GM12874 (cell line): ENCODE measurements at regions not wholly inside any gene's neighbourhood (a gene's known extent, or its start where the extent isn't known, plus 50 kb on each side); places are given as distances from the start of the nearest gene placed in this dataset.

Experiments
- CTCF ChIP-seq: IDR thresholded peaks from 2 replicates; pipeline ENCODE4 v1.5.1; 2011; ENCODE audit warnings: low read depth, mild to moderate bottlenecking, control low read depth, low read length, moderate library complexity; ENCODE audit not compliant: insufficient read depth

DNA sequence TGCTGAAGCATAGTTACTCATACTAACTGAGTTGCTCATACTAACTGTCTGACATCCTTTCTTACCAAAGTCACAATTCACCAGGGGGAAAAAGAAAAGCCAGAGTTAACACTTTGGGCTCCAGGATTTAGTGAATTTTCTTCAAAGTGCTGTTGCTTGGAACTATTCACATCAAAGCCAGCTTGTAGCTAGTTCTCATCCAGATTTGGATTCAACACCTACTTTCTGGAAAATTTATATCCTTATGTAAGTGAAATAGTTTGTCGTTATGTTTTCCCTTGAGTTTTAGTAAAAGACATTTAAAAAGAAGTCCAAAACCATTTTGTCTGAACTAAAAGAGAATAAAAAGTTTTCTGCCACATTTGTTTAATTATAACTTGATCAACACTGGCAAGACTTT lies 264.6 kb downstream of the BRINP2 start:
- TF ChIP-seq CTCF, result no peak

DNA sequence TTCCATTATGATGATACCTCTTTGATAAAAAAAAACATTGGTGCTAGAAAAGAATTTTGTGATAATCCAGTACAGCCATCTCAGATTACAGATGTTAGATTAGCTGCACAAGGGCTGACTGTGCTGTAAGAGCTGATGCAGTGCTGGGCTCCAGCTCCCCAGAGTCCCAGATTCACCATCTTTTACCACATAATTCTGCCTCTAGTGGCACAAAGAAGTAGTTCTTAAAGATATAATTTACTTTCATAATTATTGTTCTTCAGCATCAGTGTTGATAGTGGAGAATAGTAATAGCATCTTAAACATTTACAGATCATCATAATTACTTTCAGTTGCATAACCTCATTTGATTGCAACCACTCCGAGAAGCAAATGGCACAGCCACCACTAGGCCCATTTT lies 262.1 kb downstream of the BRINP2 start:
- peak; percentile 29; the same call in 1 of the 2 replicates for TF ChIP-seq CTCF

DNA sequence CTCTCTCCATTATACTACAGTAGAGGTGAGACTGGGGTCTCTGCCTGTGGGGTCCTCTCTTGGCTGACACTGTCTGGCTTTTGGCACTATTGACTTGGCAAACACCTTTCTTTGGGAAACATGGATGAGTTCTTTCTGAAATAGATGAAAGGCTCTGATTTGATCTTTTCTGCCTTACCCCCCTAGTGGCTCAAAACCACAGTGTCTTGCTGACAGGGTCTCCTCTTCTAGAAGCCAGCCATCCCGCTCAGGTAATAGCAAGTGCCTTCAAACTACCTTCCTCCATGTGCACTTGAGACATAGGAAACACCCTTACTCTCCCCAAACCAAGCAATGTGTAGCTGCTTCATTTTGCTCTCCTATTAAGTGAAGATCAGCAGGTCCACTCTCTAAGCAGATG lies 260.4 kb downstream of the BRINP2 start:
- TF ChIP-seq CTCF, result no peak

- no peak for TF ChIP-seq CTCF
Observed at GRCh38 chr1:177429234-177429633, 258.5 kb downstream of the BRINP2 start.

DNA sequence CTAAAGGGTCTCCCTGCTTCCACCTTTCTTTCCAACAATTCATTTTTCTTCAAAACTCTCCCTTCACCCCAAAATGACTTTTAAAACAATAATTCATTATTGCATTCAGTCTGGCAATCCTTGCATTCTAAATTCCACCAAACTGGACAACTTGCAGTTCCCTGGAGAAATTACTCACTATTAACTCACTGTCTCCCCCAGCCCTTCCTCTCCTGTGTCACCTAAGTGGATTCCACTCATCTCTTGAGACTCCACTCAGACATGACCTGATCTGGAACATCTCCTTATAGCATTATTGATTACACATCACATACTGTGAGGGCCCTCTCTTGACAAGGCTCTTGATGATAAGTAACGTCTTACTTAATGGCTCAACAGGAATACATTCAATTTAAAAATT lies 257.1 kb downstream of the BRINP2 start:
- no peak for TF ChIP-seq CTCF

GRCh38 chr1:177426497-177426896 lies 255.7 kb downstream of the BRINP2 start:
- TF ChIP-seq CTCF, result no peak

DNA sequence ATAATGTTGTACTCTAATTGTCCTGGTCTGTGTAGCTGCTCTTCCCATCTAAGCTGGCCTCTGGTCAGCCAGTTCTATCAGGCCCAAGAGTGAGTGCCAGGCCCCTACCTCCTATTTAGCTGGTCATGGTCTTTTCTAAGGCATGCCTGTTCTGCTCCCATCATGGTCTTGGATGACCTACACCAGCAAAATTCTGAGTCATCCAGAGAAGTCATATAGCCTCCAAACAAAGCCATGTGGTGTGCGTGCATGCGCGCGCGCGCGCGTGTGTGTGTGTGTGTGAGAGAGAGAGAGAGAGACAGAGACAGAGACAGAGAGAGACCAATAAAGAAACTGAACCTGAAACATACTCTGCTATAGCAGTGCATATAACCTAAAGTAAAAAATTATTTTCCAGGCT lies 254.4 kb downstream of the BRINP2 start:
- TF ChIP-seq CTCF, result no peak

DNA sequence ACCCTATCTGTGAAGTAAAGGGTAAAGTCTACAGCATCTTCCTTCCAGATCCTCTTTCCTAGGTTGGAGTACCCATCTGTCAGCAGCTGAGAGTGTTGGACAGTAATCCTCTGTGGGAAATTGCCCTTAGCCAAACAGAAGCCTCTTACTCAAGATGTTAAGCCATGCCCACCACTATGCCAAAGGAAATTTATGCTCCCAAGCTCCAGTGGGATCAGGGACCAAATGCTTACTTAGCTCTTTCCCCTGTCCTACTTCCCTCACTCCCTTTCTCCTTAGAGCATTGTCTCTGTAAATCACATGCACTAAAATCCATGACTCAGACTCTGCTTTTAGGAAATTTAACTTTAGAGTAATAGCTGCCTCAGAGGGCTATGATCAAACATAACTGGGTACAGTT lies 254.0 kb downstream of the BRINP2 start:
- no peak for TF ChIP-seq CTCF
